Mammary epithelial cell (primary cell): ENCODE measurements at regions not wholly inside any gene's neighbourhood (a gene's known extent, or its start where the extent isn't known, plus 50 kb on each side); places are given as distances from the start of the nearest gene placed in this dataset.
A peak's percentile ranks its signal among the peaks of the same experiment; 100 is the strongest.

Source experiments
- CTCF ChIP-seq, 2 donors: IDR thresholded peaks in 1 of 2; conservative IDR thresholded peaks in 1 of 2; 2 replicates each; pipeline ENCODE4 v1.5.1; 2011 to 2012; ENCODE audit warnings: inconsistent platforms in 2 of 2, low read length in 2 of 2, mild to moderate bottlenecking in 2 of 2, control low read depth in 1 of 2, low read depth in 1 of 2; ENCODE audit not compliant: insufficient read depth in 1 of 2; ENCODE audit errors: extremely low read depth in 1 of 2
- EZH2 ChIP-seq: IDR thresholded peaks from 2 replicates; pipeline ENCODE4 v1.6.1; 2012; ENCODE audit warnings: low read length, inconsistent platforms, borderline replicate concordance

GRCh38 chr18:61085761-61086160 is 247.5 kb upstream of the CDH20 start:
- peak in 1 of 2 donors; percentile 14 for TF ChIP-seq CTCF (conservative IDR thresholded peaks at IDR 0.05 in 1 of 2, IDR thresholded peaks at IDR 0.05 in 1 of 2; ENCODE audit: extremely low read depth in 1 of 2, insufficient read depth in 1 of 2, low read depth in 1 of 2, low read length in 2 of 2)
- TF ChIP-seq EZH2, result no peak
